RWPE1 (cell line): ENCODE measurements at regions not wholly inside any gene's neighbourhood (a gene's known extent, or its start where the extent isn't known, plus 50 kb on each side); places are given as distances from the start of the nearest gene placed in this dataset.

Source experiments
- CTCF ChIA-PET: fragments of 350-600 bp; sonication (Branson Sonifier 250); formaldehyde crosslinking; extraction: SDS; loops from one replicate; lab custom pipeline; 2021; lab: Yijun Ruan, JAX
- POLR2A ChIA-PET: fragments of 400-600 bp; formaldehyde crosslinking; extraction: SDS; loops from one replicate; lab custom pipeline; 2020; ENCODE audit warnings: antibody characterized with exemption; ENCODE audit not compliant: low non-redundant PET; lab: Yijun Ruan, JAX
- DNase-seq: peaks from one replicate; pipeline ENCODE4 v3.0.0; 2012; ENCODE audit warnings: low spot score
- H3K27ac ChIP-seq: fragments of 450-650 bp; 2 replicates; pipeline ENCODE4 v1.5.1; 2017
- CTCF ChIP-seq: fragments of 450-650 bp; conservative IDR thresholded peaks from 2 replicates; pipeline ENCODE4 v1.5.1; 2017; ENCODE audit warnings: low read depth, mild to moderate bottlenecking

DNA sequence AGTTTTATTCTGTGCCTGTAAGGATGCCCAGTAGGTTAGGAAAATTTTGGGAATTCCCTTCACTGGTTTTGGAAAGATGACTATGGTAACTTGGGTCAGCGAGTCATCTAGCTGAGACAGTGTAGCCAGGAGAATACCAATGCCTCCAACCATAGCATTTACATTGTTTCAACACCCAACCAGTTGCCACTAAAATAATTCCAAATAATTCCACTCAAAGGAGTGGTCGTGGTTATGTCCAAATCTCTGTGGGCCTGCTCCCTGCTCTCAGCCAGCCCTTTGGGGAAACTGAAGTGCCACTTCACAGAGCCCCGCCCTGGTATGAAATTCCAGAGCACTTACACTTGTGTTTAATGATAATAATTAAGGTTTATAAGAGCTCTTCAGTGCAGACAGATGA, 310.5 kb downstream of the PLK2 start:
- no peak for TF ChIP-seq CTCF
- POLR2A ChIA-PET = no interaction called here
- DNase-seq = peak; percentile 35
- no peak overlapping the region for H3K27ac ChIP-seq
- CTCF ChIA-PET = interaction anchor here (0.9 kb wide), 1 partner anchor 312 kb away, joined by 3 read pairs; no protein-coding TSS in a partner anchor

DNA sequence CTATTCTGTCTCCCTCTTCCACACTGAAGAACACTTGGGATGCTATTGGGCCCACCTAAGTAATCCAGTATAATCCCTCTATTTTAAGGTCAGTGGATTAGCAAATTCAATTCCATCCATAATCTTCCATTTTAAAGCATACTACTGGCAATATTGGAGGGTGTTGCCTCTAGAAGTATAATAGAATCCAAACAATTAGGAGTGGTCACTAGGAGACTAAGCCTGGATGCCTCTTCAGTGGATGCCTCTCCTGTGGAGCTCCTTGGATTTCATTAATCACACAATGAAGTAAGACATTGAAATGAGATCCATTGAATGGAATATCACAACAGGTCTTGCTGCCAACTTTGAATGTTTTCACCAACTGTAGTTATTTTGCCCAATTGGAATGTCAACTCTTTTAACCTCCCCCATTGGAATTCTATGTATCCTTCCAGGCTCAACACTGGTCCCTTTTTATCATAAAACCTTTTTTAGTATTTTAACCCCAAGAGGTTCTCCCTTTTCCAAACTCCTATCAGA, 311.6 kb downstream of the PLK2 start:
- ChIA-PET CTCF (interaction anchor here (0.5 kb wide), 1 partner anchor 1652 kb away, joined by 3 read pairs; no protein-coding TSS in a partner anchor), POLR2A (no interaction called here)
- no peak for TF ChIP-seq CTCF

GRCh38 chr5:58145397-58145934, 314.4 kb downstream of the PLK2 start:
- TF ChIP-seq CTCF = no peak
- ChIA-PET POLR2A (no interaction called here), CTCF (interaction anchor here (0.6 to 0.7 kb wide), 2 partner anchors 377 to 563 kb away, joined by 3 to 4 read pairs; no protein-coding TSS in a partner anchor)
- no peak overlapping the region for H3K27ac ChIP-seq
- no peak for DNase-seq

More for the DNA sequence above, 311.6 kb downstream of the PLK2 start:
- no peak overlapping the region for H3K27ac ChIP-seq
- no peak for DNase-seq

- ChIA-PET CTCF (interaction anchor here (0.6 to 0.7 kb wide), 3 partner anchors 17 to 151 kb away, joined by 3 to 6 read pairs (median 3); no protein-coding TSS in a partner anchor), POLR2A (no interaction called here)
- no peak for TF ChIP-seq CTCF
- H3K27ac ChIP-seq = no peak overlapping the region
- no peak for DNase-seq
Observed at GRCh38 chr5:58143727-58144126, 316.2 kb downstream of the PLK2 start.

DNA sequence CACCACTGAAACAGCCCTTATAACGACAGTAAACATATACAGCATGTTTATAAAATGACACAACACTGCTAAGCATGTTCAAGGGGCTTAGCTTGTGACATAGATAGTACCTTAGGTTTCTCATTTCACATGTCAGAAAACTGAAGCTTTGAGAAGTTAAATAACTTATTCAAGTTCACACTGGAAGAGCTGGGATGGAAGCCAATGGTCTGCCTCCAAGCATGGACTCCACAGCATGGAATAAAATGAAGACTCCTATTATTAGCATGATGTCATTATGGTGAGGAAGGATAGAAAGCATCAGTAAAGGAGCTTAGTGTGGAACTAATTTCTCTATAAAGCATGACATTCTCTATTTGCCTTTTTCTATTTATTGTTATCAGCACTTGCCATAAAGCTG, 316.7 kb downstream of the PLK2 start:
- no peak overlapping the region for H3K27ac ChIP-seq
- ChIA-PET POLR2A (no interaction called here), CTCF (interaction anchor here (0.7 kb wide), 1 partner anchor 17 kb away, joined by 3 read pairs; no protein-coding TSS in a partner anchor)
- DNase-seq = no peak
- TF ChIP-seq CTCF = no peak

GRCh38 chr5:58138791-58139190, 321.1 kb downstream of the PLK2 start:
- TF ChIP-seq CTCF = no peak; the same call in 1 of the 2 replicates
- ChIA-PET POLR2A (no interaction called here), CTCF (interaction anchor here (0.9 kb wide), 1 partner anchor 35 kb away, joined by 3 read pairs; no protein-coding TSS in a partner anchor)
- no peak for DNase-seq
- H3K27ac ChIP-seq = no peak overlapping the region
